Activated T-cell treated with anti-CD3 and anti-CD28 coated beads for 24 hours (primary cell): ENCODE measurements at regions not wholly inside any gene's neighbourhood (a gene's known extent, or its start where the extent isn't known, plus 50 kb on each side); places are given as distances from the start of the nearest gene placed in this dataset.
"Not testable (repeated sequence)": the region's sequence is repeated elsewhere in the genome, so short reads cannot be mapped to it uniquely, and the experiment has no call there.

ENCODE experiments used
- DNase-seq: peaks from one replicate; pipeline ENCODE4 v3.0.0-alpha.2; 2020; ENCODE audit warnings: low read depth

GRCh38 chr2:67872481-67872880 lies 190.3 kb downstream of the C1D start:
- no peak for DNase-seq

GRCh38 chr2:67873916-67874315 lies 188.9 kb downstream of the C1D start:
- no peak for DNase-seq

- DNase-seq, result no peak
These were observed 186.6 kb downstream of the C1D start for GRCh38 chr2:67876176-67876575.

GRCh38 chr2:67877301-67877700 lies 185.5 kb downstream of the C1D start:
- DNase-seq, result no peak

- no peak for DNase-seq
These were observed 184.1 kb downstream of the C1D start for GRCh38 chr2:67878743-67879142.

GRCh38 chr2:67879586-67880290 lies 183.1 kb downstream of the C1D start:
- DNase-seq, result no peak

- DNase-seq, result no peak
These were observed 182.5 kb downstream of the C1D start for GRCh38 chr2:67880291-67880761.

GRCh38 chr2:67881816-67882215 lies 181.0 kb downstream of the C1D start:
- no peak for DNase-seq

GRCh38 chr2:67883316-67884087 lies 179.3 kb downstream of the C1D start:
- no peak for DNase-seq

- DNase-seq, result no peak
These were observed 174.3 kb downstream of the C1D start for GRCh38 chr2:67888351-67889005.

- DNase-seq, result no peak
These were observed 173.7 kb downstream of the C1D start for GRCh38 chr2:67889056-67889455.

- no peak for DNase-seq
These were observed 171.2 kb downstream of the C1D start for GRCh38 chr2:67891642-67892041.

GRCh38 chr2:67892339-67892846 lies 170.4 kb downstream of the C1D start:
- no peak for DNase-seq

- no peak for DNase-seq
These were observed 167.4 kb downstream of the C1D start for GRCh38 chr2:67895227-67895941.

GRCh38 chr2:67896076-67896475 lies 166.7 kb downstream of the C1D start:
- DNase-seq, result no peak

- DNase-seq, result no peak
These were observed 166.3 kb downstream of the C1D start for GRCh38 chr2:67896476-67896875.

- no peak for DNase-seq
These were observed 164.2 kb downstream of the C1D start for GRCh38 chr2:67898595-67898994.

GRCh38 chr2:67899187-67899586 lies 163.6 kb downstream of the C1D start:
- DNase-seq, result no peak

GRCh38 chr2:67900826-67901225 lies 162.0 kb downstream of the C1D start:
- no peak for DNase-seq

GRCh38 chr2:67904566-67904965 lies 158.2 kb downstream of the C1D start:
- no peak for DNase-seq

GRCh38 chr2:67904966-67905365 lies 157.8 kb downstream of the C1D start:
- DNase-seq, result no peak

GRCh38 chr2:67906547-67906946 lies 156.3 kb downstream of the C1D start:
- not testable (repeated sequence) for DNase-seq
